IMR-90 (cell line): ENCODE measurements at regions not wholly inside any gene's neighbourhood (a gene's known extent, or its start where the extent isn't known, plus 50 kb on each side); places are given as distances from the start of the nearest gene placed in this dataset.

Experiments used
- NFE2L2 ChIP-seq: fragments of 150-350 bp; IDR thresholded peaks from 2 replicates; pipeline ENCODE4 v1.6.1; 2016; ENCODE audit warnings: low read depth, mild to moderate bottlenecking, low read length
- POLR2A ChIP-seq: IDR thresholded peaks from 2 replicates; pipeline ENCODE4 v1.6.1; 2012; ENCODE audit warnings: mild to moderate bottlenecking, low read depth, low read length
- RAD21 ChIP-seq: IDR thresholded peaks from 2 replicates; pipeline ENCODE4 v1.6.1; 2012; ENCODE audit warnings: low read length, improper control_type of control experiment
- TF ChIP-seq, protein P1 (sequence below): conservative IDR thresholded peaks from 2 replicates; pipeline ENCODE4 v1.5.1; 2012; ENCODE audit warnings: mild to moderate bottlenecking, low read depth, low read length, improper control_type of control experiment
- TF ChIP-seq, protein P2 (sequence below): fragments of 150-350 bp; IDR thresholded peaks from 2 replicates; pipeline ENCODE4 v1.6.1; 2016; ENCODE audit warnings: low read depth, mild to moderate bottlenecking, low read length, moderate library complexity, borderline replicate concordance

DNA sequence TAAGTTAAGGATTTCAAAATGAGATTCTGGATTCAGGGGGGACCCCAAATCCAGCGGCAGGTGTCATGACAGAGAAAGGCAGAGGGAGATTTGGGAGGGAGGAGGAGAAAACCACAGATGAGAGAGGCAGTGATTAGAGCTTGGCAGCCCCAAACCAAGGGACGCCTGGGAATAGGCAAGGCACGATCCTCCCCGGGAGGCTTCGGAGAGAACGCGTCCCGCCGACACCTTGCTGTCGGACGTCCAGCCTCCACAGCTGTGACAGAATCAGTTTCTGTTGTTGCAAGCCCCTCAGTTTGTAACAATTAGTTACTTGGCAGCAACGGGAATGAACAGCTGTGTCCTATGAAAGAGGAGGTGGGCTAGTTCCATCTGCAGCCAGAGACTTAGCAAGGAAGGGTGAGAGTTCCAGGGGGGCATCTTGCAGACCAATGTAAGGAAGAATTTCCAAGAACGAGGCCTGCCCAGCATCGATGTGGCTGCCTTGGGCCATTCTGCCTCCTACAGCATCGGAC, 110.7 kb upstream of the SDK2 start:
- TF ChIP-seq, protein P1, sequence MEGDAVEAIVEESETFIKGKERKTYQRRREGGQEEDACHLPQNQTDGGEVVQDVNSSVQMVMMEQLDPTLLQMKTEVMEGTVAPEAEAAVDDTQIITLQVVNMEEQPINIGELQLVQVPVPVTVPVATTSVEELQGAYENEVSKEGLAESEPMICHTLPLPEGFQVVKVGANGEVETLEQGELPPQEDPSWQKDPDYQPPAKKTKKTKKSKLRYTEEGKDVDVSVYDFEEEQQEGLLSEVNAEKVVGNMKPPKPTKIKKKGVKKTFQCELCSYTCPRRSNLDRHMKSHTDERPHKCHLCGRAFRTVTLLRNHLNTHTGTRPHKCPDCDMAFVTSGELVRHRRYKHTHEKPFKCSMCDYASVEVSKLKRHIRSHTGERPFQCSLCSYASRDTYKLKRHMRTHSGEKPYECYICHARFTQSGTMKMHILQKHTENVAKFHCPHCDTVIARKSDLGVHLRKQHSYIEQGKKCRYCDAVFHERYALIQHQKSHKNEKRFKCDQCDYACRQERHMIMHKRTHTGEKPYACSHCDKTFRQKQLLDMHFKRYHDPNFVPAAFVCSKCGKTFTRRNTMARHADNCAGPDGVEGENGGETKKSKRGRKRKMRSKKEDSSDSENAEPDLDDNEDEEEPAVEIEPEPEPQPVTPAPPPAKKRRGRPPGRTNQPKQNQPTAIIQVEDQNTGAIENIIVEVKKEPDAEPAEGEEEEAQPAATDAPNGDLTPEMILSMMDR = no peak
- no peak for TF ChIP-seq POLR2A
- no peak for TF ChIP-seq NFE2L2
- TF ChIP-seq, protein P2, sequence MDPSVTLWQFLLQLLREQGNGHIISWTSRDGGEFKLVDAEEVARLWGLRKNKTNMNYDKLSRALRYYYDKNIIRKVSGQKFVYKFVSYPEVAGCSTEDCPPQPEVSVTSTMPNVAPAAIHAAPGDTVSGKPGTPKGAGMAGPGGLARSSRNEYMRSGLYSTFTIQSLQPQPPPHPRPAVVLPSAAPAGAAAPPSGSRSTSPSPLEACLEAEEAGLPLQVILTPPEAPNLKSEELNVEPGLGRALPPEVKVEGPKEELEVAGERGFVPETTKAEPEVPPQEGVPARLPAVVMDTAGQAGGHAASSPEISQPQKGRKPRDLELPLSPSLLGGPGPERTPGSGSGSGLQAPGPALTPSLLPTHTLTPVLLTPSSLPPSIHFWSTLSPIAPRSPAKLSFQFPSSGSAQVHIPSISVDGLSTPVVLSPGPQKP = no peak
- no peak for TF ChIP-seq RAD21
